Renal cortical epithelial cell (primary cell): ENCODE measurements at regions not wholly inside any gene's neighbourhood (a gene's known extent, or its start where the extent isn't known, plus 50 kb on each side); places are given as distances from the start of the nearest gene placed in this dataset.
"Not testable (repeated sequence)": the region's sequence is repeated elsewhere in the genome, so short reads cannot be mapped to it uniquely, and the experiment has no call there.

Source experiments
- DNase-seq: peaks from one replicate; pipeline ENCODE4 v3.0.0-alpha.2; 2011; ENCODE audit warnings: low read depth

DNA sequence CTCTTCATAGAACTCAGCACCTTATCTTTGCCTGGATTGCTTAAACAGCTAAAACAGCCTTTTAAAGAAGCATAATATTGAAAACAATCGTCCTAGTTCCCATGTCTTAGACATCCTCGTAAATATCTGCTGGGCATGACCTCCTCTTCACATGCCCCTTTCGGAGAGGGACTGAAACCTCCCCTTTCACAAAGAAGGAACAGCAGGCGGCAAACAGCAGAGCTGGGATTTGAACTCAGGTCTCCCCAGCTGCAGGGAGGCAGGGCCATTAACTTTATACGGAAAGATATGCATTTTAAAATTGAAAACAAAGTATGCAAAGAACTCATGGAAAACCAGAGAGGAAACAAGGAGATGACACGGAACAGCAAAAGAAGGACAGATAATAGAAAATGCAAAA lies 249.9 kb downstream of the FOXL1 start:
- no peak for DNase-seq

DNA sequence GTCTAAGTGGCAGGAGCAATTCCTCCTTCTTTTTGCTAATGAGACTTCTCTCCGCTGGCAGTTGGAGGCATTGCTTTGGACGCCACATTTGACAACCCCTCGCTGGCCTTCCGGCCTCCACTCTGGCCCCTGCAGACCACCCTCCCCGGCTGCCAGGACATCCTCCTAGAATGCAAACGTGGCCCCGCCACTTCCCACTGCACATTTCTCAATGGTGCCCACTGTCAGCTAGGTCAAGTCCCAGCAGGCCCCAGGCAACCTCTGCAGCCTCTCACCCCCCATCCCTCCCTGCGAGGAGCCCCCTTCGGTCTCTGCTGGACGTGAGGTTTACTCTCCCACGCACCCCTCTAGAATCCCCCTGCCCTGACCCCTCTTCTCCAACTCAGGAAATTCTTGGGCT lies 250.3 kb downstream of the FOXL1 start:
- no peak for DNase-seq

DNA sequence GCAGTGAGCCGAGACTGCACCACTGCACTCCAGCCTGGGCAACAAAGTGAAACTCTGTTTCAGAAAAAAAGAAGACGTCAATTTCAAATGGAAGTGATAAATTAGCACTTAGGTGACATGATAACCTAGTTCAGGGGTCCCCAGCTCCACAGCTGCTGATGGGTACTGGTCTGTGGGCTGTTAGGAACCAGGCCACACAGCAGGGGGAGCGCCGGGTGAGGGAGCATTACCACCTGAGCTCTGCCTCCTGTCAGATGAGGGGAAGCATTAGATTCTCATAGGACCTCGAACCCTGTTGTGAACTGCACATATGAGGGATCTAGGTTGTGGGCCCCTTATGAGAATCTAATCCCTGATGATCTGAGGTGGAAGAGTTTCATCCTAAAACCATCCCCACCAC lies 253.0 kb downstream of the FOXL1 start:
- DNase-seq: no peak

DNA sequence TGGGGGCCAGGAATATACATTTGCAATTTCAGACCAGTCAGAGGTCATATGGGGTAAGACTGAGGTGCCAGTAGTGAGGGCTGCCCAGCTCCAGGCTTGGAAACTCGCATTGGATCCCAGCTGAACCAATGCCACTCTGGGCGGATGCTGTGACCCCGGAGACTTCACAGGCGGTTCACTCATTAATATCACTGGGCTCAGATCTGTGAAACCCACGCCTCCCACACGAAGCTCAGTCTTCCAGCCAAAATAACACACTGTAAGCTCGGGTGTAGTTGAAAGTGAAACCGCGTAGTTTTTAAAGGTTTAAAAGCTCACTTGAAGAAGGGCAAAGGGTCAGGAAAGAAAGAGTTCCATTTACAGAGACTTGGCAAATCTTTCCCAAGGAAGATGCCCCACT lies 254.8 kb downstream of the FOXL1 start:
- peak; percentile 18 for DNase-seq

- DNase-seq: peak; percentile 6
Measured at GRCh38 chr16:86834451-86835035, 256.2 kb downstream of the FOXL1 start.

- DNase-seq: no peak
Measured at GRCh38 chr16:86835982-86836381, 257.6 kb downstream of the FOXL1 start.

GRCh38 chr16:86836503-86837129 lies 258.3 kb downstream of the FOXL1 start:
- peak; percentile 43 for DNase-seq

DNA sequence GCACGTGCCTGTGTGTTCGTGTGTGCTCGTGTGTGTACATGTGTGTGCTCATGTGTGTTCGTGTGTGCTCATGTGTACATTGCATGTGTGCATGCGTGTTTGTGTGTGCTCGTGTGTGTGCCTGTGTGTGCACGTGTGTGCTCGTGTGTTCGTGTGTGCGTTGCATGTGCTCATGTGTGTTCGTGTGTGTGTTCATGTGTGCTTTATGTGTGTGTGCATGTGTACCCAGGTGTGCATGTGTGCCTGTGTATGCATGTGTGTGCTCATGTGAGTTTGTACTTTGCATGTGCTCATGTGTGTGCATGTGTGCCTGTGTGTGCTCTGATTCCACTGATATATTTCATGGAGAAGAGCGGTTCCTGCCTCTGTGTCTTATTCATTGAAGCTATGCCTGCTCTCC lies 265.5 kb downstream of the FOXL1 start:
- DNase-seq: no peak

- DNase-seq: no peak
Measured at GRCh38 chr16:86844695-86845094, 266.3 kb downstream of the FOXL1 start.

DNA sequence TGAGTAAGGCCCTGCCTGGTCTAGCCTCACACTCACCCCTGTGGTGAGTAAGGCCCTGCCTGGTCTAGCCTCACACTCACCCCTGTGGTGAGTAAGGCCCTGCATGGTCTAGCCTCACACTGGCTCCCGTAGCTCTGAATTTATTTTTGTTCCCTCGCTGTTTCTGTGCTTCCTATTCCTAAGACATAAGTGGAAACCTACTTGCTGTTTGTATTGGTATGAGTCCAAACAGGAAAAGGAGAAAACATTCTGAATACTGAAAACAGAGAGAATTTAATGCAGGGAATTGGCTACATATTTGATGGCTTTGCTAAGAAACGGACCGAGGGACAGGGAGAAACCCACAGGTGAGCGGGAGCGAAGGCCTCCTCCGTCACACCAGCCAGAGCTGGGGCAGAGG lies 267.8 kb downstream of the FOXL1 start:
- DNase-seq: no peak

DNA sequence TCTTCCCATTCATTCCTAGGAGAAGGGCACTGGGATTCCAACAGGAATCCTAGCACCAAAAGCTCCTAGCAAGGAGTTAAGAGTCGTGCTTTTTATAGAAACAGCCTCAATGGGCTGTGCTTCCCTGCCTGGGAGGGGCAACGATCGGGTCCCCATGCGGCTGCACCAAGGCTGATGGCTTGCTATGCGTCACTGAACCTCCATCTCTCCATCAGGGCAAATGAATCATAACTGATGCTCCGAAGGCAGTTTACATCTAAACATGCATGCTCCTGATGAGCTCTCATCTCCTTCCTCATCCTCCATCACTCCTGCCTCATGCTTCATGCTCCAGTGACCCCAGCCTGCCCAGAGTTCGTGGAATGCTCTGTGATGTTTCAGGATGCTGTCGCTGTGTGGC lies 270.5 kb downstream of the FOXL1 start:
- no peak for DNase-seq

DNA sequence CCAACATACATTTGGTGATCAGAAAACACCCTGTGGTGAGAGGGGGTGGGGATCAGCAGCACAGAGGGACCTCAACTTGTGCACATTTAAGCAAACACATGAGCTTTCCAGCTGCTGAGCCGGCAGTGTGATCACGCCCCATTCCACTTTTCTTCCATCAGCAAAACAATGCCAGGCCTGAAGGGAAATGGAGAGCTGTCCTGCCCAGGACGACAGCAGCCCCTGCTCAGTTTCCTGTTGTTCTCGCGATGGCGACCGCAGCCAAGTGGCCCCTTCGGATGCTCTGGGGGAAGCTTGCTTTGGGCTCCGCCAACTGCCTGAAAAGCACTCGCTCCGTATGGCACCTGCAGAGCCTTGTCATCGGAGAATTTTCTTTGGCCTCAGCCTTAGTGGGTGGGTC lies 272.3 kb downstream of the FOXL1 start:
- DNase-seq: no peak

- no peak for DNase-seq
Measured at GRCh38 chr16:86852135-86852534, 273.8 kb downstream of the FOXL1 start.

DNA sequence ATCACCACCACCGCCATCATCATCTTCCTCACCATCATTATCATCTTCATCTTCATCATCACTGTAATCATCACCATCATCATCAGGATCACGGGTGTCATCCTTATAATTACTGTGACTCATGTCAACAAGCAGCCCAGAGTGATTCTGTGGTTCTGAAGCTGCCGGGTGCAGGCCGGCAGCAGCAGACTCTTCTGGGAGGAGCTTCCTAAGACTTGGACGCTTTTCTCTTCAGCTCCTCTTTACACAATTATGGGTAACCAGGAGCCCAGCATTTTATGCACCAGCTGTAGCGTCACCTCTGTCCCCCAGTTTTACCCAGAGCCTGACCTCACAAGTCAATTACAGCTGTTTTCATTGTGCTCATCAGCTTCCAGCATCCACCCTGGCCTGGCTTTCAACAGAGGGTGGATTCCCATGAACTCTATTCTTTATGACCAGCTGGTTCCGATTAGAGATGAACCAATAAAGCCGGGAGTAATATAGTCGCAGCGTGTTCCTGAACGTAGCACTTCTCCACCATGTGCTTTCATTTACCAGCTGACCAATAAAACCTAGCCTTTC lies 275.8 kb downstream of the FOXL1 start:
- no peak for DNase-seq

GRCh38 chr16:86854626-86855294 lies 276.4 kb downstream of the FOXL1 start:
- no peak for DNase-seq

GRCh38 chr16:86856946-86857586 lies 278.7 kb downstream of the FOXL1 start:
- DNase-seq: no peak

DNA sequence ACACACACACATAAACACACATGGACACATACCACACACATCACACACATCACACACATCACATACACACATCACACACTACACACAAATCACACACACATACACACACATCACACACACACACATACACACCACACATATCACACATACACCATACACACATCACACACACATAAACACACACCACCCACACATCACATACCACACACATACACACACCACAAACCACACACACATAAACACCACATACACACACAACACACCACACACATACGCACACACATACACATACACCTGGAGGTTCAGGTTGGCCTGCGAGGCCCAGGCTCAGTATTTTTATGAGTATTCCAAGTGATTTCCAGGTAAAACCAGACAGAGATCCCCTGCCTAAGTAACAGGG lies 279.5 kb downstream of the FOXL1 start:
- DNase-seq: no peak

GRCh38 chr16:86858501-86858900 lies 280.2 kb downstream of the FOXL1 start:
- no peak for DNase-seq

DNA sequence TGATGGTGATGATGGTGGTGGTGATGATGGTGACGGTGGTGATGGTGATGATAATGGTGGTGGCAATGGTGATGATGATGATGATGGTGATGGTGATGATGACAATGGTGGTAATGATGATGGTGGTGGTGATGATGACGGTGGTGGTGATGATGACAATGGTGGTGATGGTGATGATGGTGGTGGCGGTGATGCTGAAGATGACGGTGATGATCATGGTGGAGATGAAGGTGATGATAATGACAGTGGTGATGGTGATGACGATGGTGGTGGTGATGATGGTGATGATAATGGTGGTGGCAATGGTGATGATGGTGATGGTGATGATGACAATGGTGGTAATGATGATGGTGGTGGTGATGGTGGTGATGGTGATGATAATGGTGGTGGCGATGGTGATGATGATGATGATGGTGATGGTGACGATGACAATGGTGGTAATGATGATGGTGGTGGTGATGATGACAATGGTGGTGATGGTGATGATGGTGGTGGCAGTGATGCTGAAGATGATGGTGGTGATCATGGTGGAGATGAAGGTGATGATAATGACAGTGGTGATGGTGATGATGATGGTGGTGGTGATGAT lies 283.0 kb downstream of the FOXL1 start:
- not testable (repeated sequence) for DNase-seq

DNA sequence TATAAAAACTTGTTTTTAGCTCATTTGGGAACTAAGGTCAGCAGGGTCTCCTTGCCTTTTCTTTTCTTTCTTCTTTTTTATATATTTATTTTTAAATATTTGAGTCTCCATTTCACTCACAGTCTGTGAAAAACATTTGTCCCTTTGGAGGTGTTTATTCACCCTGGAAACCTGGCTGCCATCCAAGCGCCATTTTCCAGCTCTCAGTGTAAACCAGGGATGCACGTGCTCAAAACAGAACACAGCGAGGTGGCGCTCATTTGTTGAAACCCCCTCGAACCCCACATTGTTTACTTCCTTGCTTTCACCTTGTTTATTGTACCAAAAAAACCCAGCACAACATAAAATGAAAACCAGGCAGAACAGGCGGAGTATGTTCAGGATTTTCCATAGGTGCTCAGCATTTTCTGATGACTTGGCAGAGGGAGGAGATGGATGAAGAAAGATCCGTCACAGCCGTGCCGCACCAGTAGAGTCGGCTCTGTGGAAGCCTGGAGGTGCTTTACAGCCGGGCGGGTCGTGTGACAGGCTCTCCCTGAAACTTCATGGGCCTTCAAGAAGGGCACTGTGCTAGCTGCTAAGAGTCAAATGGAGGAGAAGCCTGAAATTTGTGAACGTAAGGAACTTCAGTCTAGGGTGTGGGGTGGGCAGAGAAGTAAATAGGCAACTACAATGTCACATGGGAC lies 284.4 kb downstream of the FOXL1 start:
- no peak for DNase-seq

DNA sequence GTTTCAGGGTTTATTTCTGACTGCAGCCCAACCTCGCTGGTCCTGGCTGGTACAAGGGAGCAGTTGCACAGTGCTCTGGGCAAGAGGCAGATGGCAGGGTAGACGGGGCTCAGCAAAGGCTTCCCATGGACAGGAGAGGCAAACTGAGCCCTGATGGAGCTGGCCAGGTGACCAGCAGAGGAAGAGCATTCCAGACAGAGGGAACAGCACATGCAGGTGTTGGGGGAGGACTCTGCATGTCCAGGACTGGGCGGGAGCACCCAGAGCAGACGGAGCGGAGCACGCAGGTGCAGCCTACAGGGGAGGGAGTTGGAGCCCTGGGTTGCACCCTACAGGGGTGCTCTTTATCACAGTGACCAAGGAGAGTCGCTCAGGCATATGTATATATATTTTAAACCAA lies 285.3 kb downstream of the FOXL1 start:
- DNase-seq: no peak

DNA sequence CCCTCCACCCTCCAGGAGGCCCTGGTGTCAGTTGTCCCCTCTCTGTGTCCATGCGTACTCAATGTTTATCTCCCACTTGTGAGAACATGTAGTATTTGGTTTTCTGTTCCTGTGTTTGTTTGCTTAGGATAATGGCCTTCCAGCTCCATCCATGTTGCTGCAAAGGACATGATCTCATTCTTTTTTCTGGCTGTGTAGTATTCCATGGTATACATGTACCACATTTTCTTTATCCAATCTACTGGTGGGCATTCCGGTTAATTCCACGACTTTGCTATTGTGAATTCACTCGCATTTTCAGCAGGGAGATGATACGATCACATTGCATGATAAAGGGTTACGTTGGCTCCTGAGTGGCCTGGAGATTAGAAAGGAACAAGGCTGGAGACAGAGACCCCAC lies 286.2 kb downstream of the FOXL1 start:
- no peak for DNase-seq
